ENCODE measurements at regions not wholly inside any gene's neighbourhood (a gene's known extent, or its start where the extent isn't known, plus 50 kb on each side); places are given as distances from the start of the nearest gene placed in this dataset.
"Not testable (repeated sequence)": the region's sequence is repeated elsewhere in the genome, so short reads cannot be mapped to it uniquely, and the experiment has no call there.

DNA sequence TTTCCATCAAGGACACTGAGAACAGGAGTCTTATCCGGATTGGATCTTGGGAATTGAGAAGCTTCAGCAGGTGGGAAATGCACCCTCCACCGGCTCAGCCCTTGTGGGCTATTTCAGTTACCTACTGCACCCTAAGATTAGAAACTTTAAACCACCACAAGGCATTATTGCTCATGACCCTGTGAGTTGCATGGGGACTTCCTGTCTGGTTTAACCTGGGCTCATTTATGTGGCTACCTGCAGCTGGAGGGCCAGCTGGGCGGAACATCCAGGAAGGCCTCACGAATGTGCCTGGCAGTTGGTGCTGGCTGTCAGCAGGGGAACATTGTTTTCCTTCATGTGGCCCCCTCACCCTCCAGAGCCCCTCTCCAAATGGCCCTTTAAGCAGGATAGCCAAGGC, 164.1 kb downstream of the DEFB131A start:
- H3K27me3 Mint-ChIP-seq, result peaks cover 11% of the 10 kb centered on the region
- H4K20me1 ChIP-seq (ENCODE audit: control insufficient read depth, insufficient read depth, low read length, poor library complexity, severe bottlenecking), result no peaks in the 10 kb centered on the region
- 27% methylated on average over 2 of the region's 4 CpGs for WGBS (ENCODE audit: insufficient coverage)
- no peak for ATAC-seq (ENCODE audit: low read depth)
- POLR2A ChIA-PET, result no interaction called here
- CTCF ChIA-PET, result no interaction called here
- peaks cover 11% of the 10 kb centered on the region for H3K4me1 Mint-ChIP-seq
- H3K9me3 Mint-ChIP-seq (ENCODE audit: insufficient read depth), result no peaks in the 10 kb centered on the region
- H3K79me2 ChIP-seq (ENCODE audit: control insufficient read depth, insufficient read depth, low read length), result no peaks in the 10 kb centered on the region
- no peaks in the 10 kb centered on the region for H3K36me3 ChIP-seq (replicated peaks in 1 of 2; ENCODE audit: control extremely low read depth in 1 of 2, control insufficient read depth in 1 of 2, extremely low read depth in 1 of 2, insufficient read depth in 2 of 2, low read length in 1 of 2)
- intact Hi-C loops (cut with micrococcal nuclease), result no loop called here
- no peak overlapping the region for H3K4me3 Mint-ChIP-seq
- TF ChIP-seq CTCF (IDR thresholded peaks at IDR 0.05) (no peak), EZH2 (IDR thresholded peaks at IDR 0.05; ENCODE audit: borderline replicate concordance, insufficient read depth, low read depth, low read length, poor library complexity, severe bottlenecking) (no peak)
- H3K4me2 ChIP-seq (replicated peaks; ENCODE audit: low read depth, low read length, poor library complexity, severe bottlenecking), result no peak overlapping the region
- no peak overlapping the region for H3K9ac ChIP-seq (ENCODE audit: low read length)
- H3K9me3 ChIP-seq (ENCODE audit: control extremely low read depth in 1 of 3, control insufficient read depth in 2 of 3, insufficient read depth in 1 of 3, low read length in 2 of 3), result no peaks in the 10 kb centered on the region
- H3K27me3 ChIP-seq (replicated peaks in 1 of 4; ENCODE audit: control extremely low read depth in 1 of 4, control insufficient read depth in 3 of 4, insufficient read depth in 4 of 4, low read length in 3 of 4), result no peaks in the 10 kb centered on the region
- H3K27ac ChIP-seq (ENCODE audit: low read length in 2 of 2), result no peak overlapping the region
- H3K4me3 ChIP-seq (ENCODE audit: control extremely low read depth in 1 of 5, extremely low read depth in 1 of 5, insufficient read depth in 1 of 5, low read depth in 2 of 5, low read length in 4 of 5), result no peak overlapping the region
- H3K27ac Mint-ChIP-seq, result no peak overlapping the region
- H2AFZ ChIP-seq (ENCODE audit: insufficient read depth, low read depth, low read length, poor library complexity, severe bottlenecking), result no peak overlapping the region
- DNase-seq, result no peak
- H3K4me1 ChIP-seq (ENCODE audit: control insufficient read depth in 2 of 2, insufficient read depth in 2 of 2, low read length in 2 of 2), result no peaks in the 10 kb centered on the region

DNA sequence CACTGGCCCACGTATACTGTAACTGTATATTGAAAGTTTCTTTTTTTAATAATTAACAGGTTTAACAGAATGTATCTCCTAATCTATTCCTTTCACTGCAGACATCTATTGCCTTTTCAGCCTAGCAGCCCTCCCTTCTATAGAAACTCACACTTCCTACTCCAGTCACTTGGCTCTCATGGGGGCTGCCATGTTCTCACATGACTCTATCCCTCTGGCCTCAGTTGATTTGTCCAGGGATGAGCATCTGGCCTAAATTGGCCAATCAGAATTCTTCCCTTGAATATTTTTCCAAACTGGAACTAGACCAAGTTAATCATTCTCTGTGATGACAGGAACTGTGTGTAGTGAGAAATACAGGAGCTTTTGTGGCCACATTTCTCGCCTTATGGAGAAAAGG, 166.1 kb downstream of the DEFB131A start:
- H3K27ac Mint-ChIP-seq; H3K9me3 Mint-ChIP-seq (ENCODE audit: insufficient read depth); H3K27ac ChIP-seq (ENCODE audit: low read length in 2 of 2); DNase-seq; POLR2A ChIA-PET; H3K9me3 ChIP-seq (ENCODE audit: control extremely low read depth in 1 of 3, control insufficient read depth in 2 of 3, insufficient read depth in 1 of 3, low read length in 2 of 3); CTCF ChIA-PET; intact Hi-C loops (cut with micrococcal nuclease); H4K20me1 ChIP-seq (ENCODE audit: control insufficient read depth, insufficient read depth, low read length, poor library complexity, severe bottlenecking); ATAC-seq (ENCODE audit: low read depth); H3K4me3 Mint-ChIP-seq; H2AFZ ChIP-seq (ENCODE audit: insufficient read depth, low read depth, low read length, poor library complexity, severe bottlenecking); H3K4me3 ChIP-seq (ENCODE audit: control extremely low read depth in 1 of 5, extremely low read depth in 1 of 5, insufficient read depth in 1 of 5, low read depth in 2 of 5, low read length in 4 of 5); H3K36me3 ChIP-seq (replicated peaks in 1 of 2; ENCODE audit: control extremely low read depth in 1 of 2, control insufficient read depth in 1 of 2, extremely low read depth in 1 of 2, insufficient read depth in 2 of 2, low read length in 1 of 2); H3K4me1 Mint-ChIP-seq; H3K9ac ChIP-seq (ENCODE audit: low read length); H3K27me3 ChIP-seq (replicated peaks in 1 of 4; ENCODE audit: control extremely low read depth in 1 of 4, control insufficient read depth in 3 of 4, insufficient read depth in 4 of 4, low read length in 3 of 4); H3K4me1 ChIP-seq (ENCODE audit: control insufficient read depth in 2 of 2, insufficient read depth in 2 of 2, low read length in 2 of 2); H3K4me2 ChIP-seq (replicated peaks; ENCODE audit: low read depth, low read length, poor library complexity, severe bottlenecking); H3K79me2 ChIP-seq (ENCODE audit: control insufficient read depth, insufficient read depth, low read length); H3K27me3 Mint-ChIP-seq: not testable (repeated sequence)
- 60% methylated on average over 1 of the region's 2 CpGs for WGBS (ENCODE audit: insufficient coverage)
